HG03558 (cell line): ENCODE measurements at regions not wholly inside any gene's neighbourhood (a gene's known extent, or its start where the extent isn't known, plus 50 kb on each side); places are given as distances from the start of the nearest gene placed in this dataset.

Source experiments
- ATAC-seq: cut with Tn5 transposase; IDR thresholded peaks from one replicate; pipeline ENCODE4 v1.9.1; 2021; ENCODE audit warnings: moderate number of reproducible peaks; ENCODE audit not compliant: unreplicated experiment; ENCODE audit errors: extremely low read depth

- no peak for ATAC-seq
Measured at GRCh38 chr14:29092121-29092520, 325.5 kb downstream of the FOXG1 start.

GRCh38 chr14:29097476-29097875 lies 330.9 kb downstream of the FOXG1 start:
- no peak for ATAC-seq

GRCh38 chr14:29098656-29099055 lies 332.1 kb downstream of the FOXG1 start:
- ATAC-seq: no peak

GRCh38 chr14:29102266-29102665 lies 335.7 kb downstream of the FOXG1 start:
- no peak for ATAC-seq

- no peak for ATAC-seq
Measured at GRCh38 chr14:29102996-29103395, 336.4 kb downstream of the FOXG1 start.

GRCh38 chr14:29108908-29109307 lies 342.3 kb downstream of the FOXG1 start:
- no peak for ATAC-seq

GRCh38 chr14:29109589-29109988 lies 343.0 kb downstream of the FOXG1 start:
- ATAC-seq: no peak

GRCh38 chr14:29111554-29111953 lies 345.0 kb downstream of the FOXG1 start:
- no peak for ATAC-seq

- no peak for ATAC-seq
Measured at GRCh38 chr14:29123017-29123416, 356.4 kb downstream of the FOXG1 start.

GRCh38 chr14:29126361-29126760 lies 359.8 kb downstream of the FOXG1 start:
- ATAC-seq: no peak

- ATAC-seq: no peak
Measured at GRCh38 chr14:29126865-29127264, 360.3 kb downstream of the FOXG1 start.

- ATAC-seq: no peak
Measured at GRCh38 chr14:29140016-29140415, 373.4 kb downstream of the FOXG1 start.

GRCh38 chr14:29144621-29145020 lies 378.0 kb downstream of the FOXG1 start:
- no peak for ATAC-seq

- ATAC-seq: no peak
Measured at GRCh38 chr14:29148221-29148620, 381.6 kb downstream of the FOXG1 start.

GRCh38 chr14:29149798-29150197 lies 383.2 kb downstream of the FOXG1 start:
- no peak for ATAC-seq

GRCh38 chr14:29150659-29151058 lies 384.1 kb downstream of the FOXG1 start:
- ATAC-seq: no peak

GRCh38 chr14:29156096-29156495 lies 389.5 kb downstream of the FOXG1 start:
- ATAC-seq: no peak

GRCh38 chr14:29161593-29161992 lies 395.0 kb downstream of the FOXG1 start:
- no peak for ATAC-seq

GRCh38 chr14:29163109-29163508 lies 396.5 kb downstream of the FOXG1 start:
- no peak for ATAC-seq

GRCh38 chr14:29165431-29165830 lies 398.8 kb downstream of the FOXG1 start:
- ATAC-seq: no peak

- ATAC-seq: no peak
Measured at GRCh38 chr14:29166507-29166906, 399.9 kb downstream of the FOXG1 start.

- no peak for ATAC-seq
Measured at GRCh38 chr14:29168149-29168548, 401.6 kb downstream of the FOXG1 start.

- ATAC-seq: no peak
Measured at GRCh38 chr14:29169408-29169807, 402.8 kb downstream of the FOXG1 start.
